H1 (cell line): ENCODE measurements at regions not wholly inside any gene's neighbourhood (a gene's known extent, or its start where the extent isn't known, plus 50 kb on each side); places are given as distances from the start of the nearest gene placed in this dataset.

Experiments used
- CTCF ChIA-PET: fragments of 300-600 bp; sonication (Branson Sonifier 250); formaldehyde crosslinking; loops from one replicate; lab custom pipeline; 2021; ENCODE audit not compliant: partially characterized antibody; lab: Charles Lee
- POLR2A ChIA-PET: fragments of 300-600 bp; sonication (Branson Sonifier 250); formaldehyde crosslinking; loops from one replicate; lab custom pipeline; 2021; ENCODE audit warnings: inconsistent platforms; ENCODE audit not compliant: partially characterized antibody; lab: Charles Lee
- DNase-seq, 2 experiments: peaks; one replicate each; pipeline versions ENCODE4 v3.0.0 to v3.0.0-alpha.2; 2010 to 2022; ENCODE audit warnings: low spot score in 2 of 2, low read depth in 1 of 2, mixed read lengths in 1 of 2
- FAIRE-seq: peaks from 2 replicates; lab custom pipeline; 2011; peaks lifted over from hg19 to GRCh38; lab: Jason Lieb, UNC
- H2AFZ ChIP-seq: 2 replicates; pipeline ENCODE4 v1.8.1; 2012; ENCODE audit warnings: low read length, inconsistent platforms
- H2AK5ac ChIP-seq: 2 replicates; pipeline ENCODE4 v1.6.1; 2013; ENCODE audit warnings: low read depth, low read length
- H2BK120ac ChIP-seq: replicated peaks from 2 replicates; pipeline ENCODE3; 2013; ENCODE audit warnings: low read depth, low read length, inconsistent platforms
- H2BK12ac ChIP-seq: 2 replicates; pipeline ENCODE4 v1.6.1; 2013; ENCODE audit warnings: low read depth, low read length
- H2BK15ac ChIP-seq: 2 replicates; pipeline ENCODE4 v1.6.1; 2013; ENCODE audit warnings: low read length
- H2BK20ac ChIP-seq: 2 replicates; pipeline ENCODE4 v1.6.1; 2013; ENCODE audit warnings: low read length
- H2BK5ac ChIP-seq: 2 replicates; pipeline ENCODE4 v1.6.1; 2013; ENCODE audit warnings: low read depth, low read length
- H3K14ac ChIP-seq: 2 replicates; pipeline ENCODE4 v1.6.1; 2013; ENCODE audit warnings: inconsistent platforms; ENCODE audit not compliant: insufficient read length
- H3K18ac ChIP-seq: 2 replicates; pipeline ENCODE4 v1.6.1; 2013; ENCODE audit warnings: low read length; ENCODE audit errors: extremely low read depth
- H3K23ac ChIP-seq: 2 replicates; pipeline ENCODE4 v1.6.1; 2013; ENCODE audit warnings: inconsistent platforms; ENCODE audit not compliant: insufficient read length
- H3K23me2 ChIP-seq: 2 replicates; pipeline ENCODE4 v1.6.1; 2013; ENCODE audit warnings: low read depth, low read length
- H3K27ac ChIP-seq: 2 replicates; pipeline ENCODE4 v1.6.1; 2011; ENCODE audit warnings: low read depth, low read length, inconsistent platforms
- H3K27me3 ChIP-seq, 4 experiments: replicated peaks in 1 of 4; 1 replicate in 1 of 4; 2 replicates in 3 of 4; pipeline versions ENCODE4 v1.6.1 to v1.8.1; 2011 to 2013; ENCODE audit warnings: low read length in 3 of 4, mild to moderate bottlenecking in 3 of 4, inconsistent platforms in 2 of 4, mixed read lengths in 2 of 4, moderate library complexity in 1 of 4; ENCODE audit not compliant: control insufficient read depth in 3 of 4, insufficient read depth in 3 of 4; ENCODE audit errors: extremely low read depth in 1 of 4
- H3K36me3 ChIP-seq, 4 experiments: 2 replicates each; pipeline versions ENCODE4 v1.6.1 to v1.8.1; 2011 to 2013; ENCODE audit warnings: mild to moderate bottlenecking in 4 of 4, low read length in 3 of 4, moderate library complexity in 2 of 4, control low read depth in 1 of 4, inconsistent platforms in 1 of 4; ENCODE audit not compliant: insufficient read depth in 4 of 4, control insufficient read depth in 2 of 4
- H3K4ac ChIP-seq: replicated peaks from 2 replicates; pipeline ENCODE3; 2013; ENCODE audit warnings: low read length, low read depth, mixed read lengths, inconsistent platforms; ENCODE audit not compliant: insufficient read length
- H3K4me1 ChIP-seq, 4 experiments: replicated peaks in 1 of 4; 1 replicate in 1 of 4; 2 replicates in 3 of 4; pipeline versions ENCODE4 v1.6.1 to v1.8.1; 2011 to 2013; ENCODE audit warnings: low read length in 3 of 4, inconsistent platforms in 2 of 4, mixed read lengths in 1 of 4; ENCODE audit not compliant: insufficient read depth in 4 of 4, control insufficient read depth in 3 of 4
- H3K4me2 ChIP-seq, 2 experiments: 2 replicates each; pipeline versions ENCODE4 v1.6.1 to v1.8.1; 2011 to 2013; ENCODE audit warnings: low read depth in 2 of 2, low read length in 2 of 2, control low read depth in 1 of 2, inconsistent platforms in 1 of 2, mild to moderate bottlenecking in 1 of 2; ENCODE audit not compliant: insufficient read depth in 1 of 2
- H3K4me3 ChIP-seq, 4 experiments: fragments of 200-600, 300-600 bp in 1 of 4; sonication (generic), shearing (Covaris generic), sonication (Bioruptor Twin) in 1 of 4; 2 replicates each; pipeline versions ENCODE4 v1.5.1 to v1.8.1; 2011 to 2016; ENCODE audit warnings: low read length in 4 of 4, low read depth in 3 of 4, control low read depth in 2 of 4, inconsistent platforms in 2 of 4, mild to moderate bottlenecking in 2 of 4, mixed read lengths in 1 of 4, moderate library complexity in 1 of 4; ENCODE audit not compliant: insufficient read depth in 2 of 4; ENCODE audit errors: extremely low read depth in 1 of 4
- H3K56ac ChIP-seq: replicated peaks from 2 replicates; pipeline ENCODE3; 2013; ENCODE audit warnings: low read depth, mild to moderate bottlenecking, mixed read lengths, low read length, inconsistent platforms; ENCODE audit not compliant: insufficient read length
- H3K79me1 ChIP-seq: 2 replicates; pipeline ENCODE4 v1.6.1; 2013; ENCODE audit warnings: low read depth, low read length, control low read depth
- H3K79me2 ChIP-seq, 2 experiments: 2 replicates each; pipeline versions ENCODE4 v1.6.1 to v1.8.1; 2012 to 2013; ENCODE audit warnings: low read length in 2 of 2, mild to moderate bottlenecking in 2 of 2, inconsistent platforms in 1 of 2; ENCODE audit not compliant: insufficient read depth in 2 of 2, control insufficient read depth in 1 of 2
- H3K9ac ChIP-seq, 4 experiments: replicated peaks in 1 of 4; 1 replicate in 1 of 4; 2 replicates in 3 of 4; pipeline versions ENCODE4 v1.6.1 to v1.8.1; 2011 to 2013; ENCODE audit warnings: low read depth in 3 of 4, low read length in 3 of 4, control low read depth in 2 of 4, mild to moderate bottlenecking in 2 of 4, moderate library complexity in 2 of 4, inconsistent platforms in 1 of 4; ENCODE audit errors: extremely low read depth in 1 of 4
- H3K9me3 ChIP-seq, 2 experiments: 2 replicates each; pipeline versions ENCODE4 v1.6.1 to v1.8.1; 2012 to 2013; ENCODE audit warnings: mild to moderate bottlenecking in 2 of 2, moderate library complexity in 2 of 2, control low read depth in 1 of 2, inconsistent platforms in 1 of 2, low read depth in 1 of 2, low read length in 1 of 2, mixed read lengths in 1 of 2; ENCODE audit not compliant: insufficient read depth in 2 of 2
- H4K20me1 ChIP-seq, 2 experiments: replicated peaks in 1 of 2; 2 replicates each; pipeline versions ENCODE3 to v1.8.1; 2011 to 2013; ENCODE audit warnings: inconsistent platforms in 2 of 2, low read length in 2 of 2, mild to moderate bottlenecking in 1 of 2; ENCODE audit not compliant: insufficient read depth in 2 of 2, control insufficient read depth in 1 of 2
- H4K5ac ChIP-seq: 2 replicates; pipeline ENCODE4 v1.6.1; 2013; ENCODE audit warnings: low read length, low read depth, mixed read lengths, inconsistent platforms; ENCODE audit not compliant: insufficient read length
- H4K8ac ChIP-seq: 2 replicates; pipeline ENCODE4 v1.8.0; 2013; ENCODE audit warnings: mild to moderate bottlenecking, moderate library complexity, low read length, inconsistent platforms; ENCODE audit not compliant: insufficient read depth; ENCODE audit errors: extremely low read depth
- H4K91ac ChIP-seq: replicated peaks from 2 replicates; pipeline ENCODE3; 2013; ENCODE audit warnings: low read length, mixed read lengths, inconsistent platforms; ENCODE audit not compliant: insufficient read length
- ASH2L ChIP-seq: fragments of 200-600, 300-600 bp; sonication (generic); IDR thresholded peaks from one replicate; pipeline ENCODE4 v1.7.1; 2017; ENCODE audit warnings: low read length
- BACH1 ChIP-seq: IDR thresholded peaks from 2 replicates; pipeline ENCODE4 v1.6.1; 2012; ENCODE audit warnings: low read length, improper control_type of control experiment
- EGR1 ChIP-seq: IDR thresholded peaks from 2 replicates; pipeline ENCODE4 v1.6.1; 2011; ENCODE audit warnings: low read depth, low read length, borderline replicate concordance
- RAD21 ChIP-seq, 2 experiments: IDR thresholded peaks in 1 of 2; conservative IDR thresholded peaks in 1 of 2; 2 replicates each; pipeline ENCODE4 v1.6.1; 2011; ENCODE audit warnings: low read depth in 2 of 2, low read length in 2 of 2, improper control_type of control experiment in 1 of 2, inconsistent platforms in 1 of 2, mild to moderate bottlenecking in 1 of 2, moderate library complexity in 1 of 2
- RXRA ChIP-seq: IDR thresholded peaks from 2 replicates; pipeline ENCODE4 v1.6.1; 2011; ENCODE audit warnings: low read depth, mild to moderate bottlenecking, low read length, moderate library complexity; ENCODE audit not compliant: insufficient read depth
- TAF1 ChIP-seq: IDR thresholded peaks from 2 replicates; pipeline ENCODE4 v1.6.1; 2011; ENCODE audit warnings: mild to moderate bottlenecking, low read depth, low read length
- TEAD4 ChIP-seq: IDR thresholded peaks from 2 replicates; pipeline ENCODE4 v1.6.1; 2012; ENCODE audit warnings: low read depth, low read length, inconsistent platforms, mixed read lengths
- WGBS, 2 experiments: shearing (Covaris generic) in 1 of 2; methylation state at CpG; one replicate each; pipeline versions ENCODE4 v1.1.6 to v1.1.7; 2013 to 2015; ENCODE audit warnings: low lambda C conversion rate in 2 of 2, mixed read lengths in 2 of 2, inconsistent platforms in 1 of 2, low coverage in 1 of 2, missing lambda C conversion rate in 1 of 2; ENCODE audit not compliant: insufficient replicate concordance in 2 of 2, insufficient coverage in 1 of 2, insufficient read length in 1 of 2; ENCODE audit errors: extremely low coverage in 1 of 2, missing lambda C conversion rate in 1 of 2; 5-methylcytosine and 5-hydroxymethylcytosine counted together

DNA sequence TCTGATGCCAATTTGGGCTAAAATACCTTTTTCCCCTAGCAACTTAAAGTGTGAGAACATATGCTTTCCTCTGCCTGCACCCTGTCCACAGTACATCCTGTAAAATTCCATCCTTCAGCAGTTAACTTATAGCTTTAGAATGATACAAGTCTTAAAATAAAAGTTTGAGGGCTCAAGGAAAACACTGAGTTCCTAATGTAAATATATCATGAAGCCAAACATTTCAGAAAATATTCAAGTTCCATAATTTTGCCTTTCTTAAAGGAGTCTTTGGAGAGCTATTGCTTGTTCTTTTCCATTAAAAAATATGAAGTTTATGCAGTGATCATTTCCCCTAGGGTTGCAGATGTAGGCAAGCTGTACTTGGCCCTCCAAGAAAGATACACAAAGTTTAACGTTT lies 303.8 kb downstream of the COL12A1 start:
- DNase-seq (no peak), FAIRE-seq (no peak)
- no peak overlapping the region for H3K56ac ChIP-seq
- no peaks in the 10 kb centered on the region for H3K23me2 ChIP-seq
- H2AFZ ChIP-seq, result no peak overlapping the region
- H2BK15ac ChIP-seq, result no peak overlapping the region
- no peak overlapping the region for H2AK5ac ChIP-seq
- H3K79me2 ChIP-seq, result no peaks in the 10 kb centered on the region
- H4K20me1 ChIP-seq, result no peaks in the 10 kb centered on the region
- H3K4me2 ChIP-seq, result no peak overlapping the region
- H2BK20ac ChIP-seq, result no peak overlapping the region
- no peak overlapping the region for H2BK12ac ChIP-seq
- ChIA-PET CTCF (interaction anchor here (0.7 to 3.6 kb wide), 5 partner anchors 13 to 309 kb away, joined by 3 to 17 read pairs (median 4); partner anchors contain the start of gene COL12A1), POLR2A (no interaction called here)
- no peak overlapping the region for H3K4me3 ChIP-seq
- H3K79me1 ChIP-seq, result no peaks in the 10 kb centered on the region
- H3K27ac ChIP-seq, result no peak overlapping the region
- H4K5ac ChIP-seq, result no peak overlapping the region
- no peak overlapping the region for H3K18ac ChIP-seq
- no peak overlapping the region for H2BK5ac ChIP-seq
- H3K27me3 ChIP-seq, result no peaks in the 10 kb centered on the region
- WGBS, 2 experiments, result 92% methylated on average over 1 of the region's 1 CpG; no CpG with 5 or more reads in 1 of the 2 experiments
- H3K36me3 ChIP-seq, result no peaks in the 10 kb centered on the region
- no peak overlapping the region for H2BK120ac ChIP-seq
- H3K4me1 ChIP-seq, result no peaks in the 10 kb centered on the region
- no peak overlapping the region for H3K9ac ChIP-seq
- H3K4ac ChIP-seq, result no peak overlapping the region
- H4K8ac ChIP-seq, result no peak overlapping the region
- H4K91ac ChIP-seq, result no peak overlapping the region
- peaks cover 9 to 19% of the 10 kb centered on the region in 2 experiments for H3K9me3 ChIP-seq
- no peak overlapping the region for H3K23ac ChIP-seq
- TF ChIP-seq RXRA (no peak), RAD21 (IDR thresholded peaks at IDR 0.05 in 1 of 2, conservative IDR thresholded peaks at IDR 0.05 in 1 of 2; ENCODE audit: low read depth in 2 of 2, low read length in 2 of 2) (no peak), TAF1 (no peak), BACH1 (no peak), ASH2L (no peak), TEAD4 (no peak), EGR1 (no peak)
- TF ChIP-seq, all 59 proteins: peak for 0
- no peak overlapping the region for H3K14ac ChIP-seq
